COLO668 (cell line): ENCODE measurements at regions not wholly inside any gene's neighbourhood (a gene's known extent, or its start where the extent isn't known, plus 50 kb on each side); places are given as distances from the start of the nearest gene placed in this dataset.

ENCODE experiments used
- DNase-seq: peaks from one replicate; lab custom pipeline; 2025; ENCODE audit not compliant: unreplicated experiment; lab: John Stamatoyannopoulos, UW

- no peak for DNase-seq
These were observed 237.8 kb upstream of the JADE1 start for GRCh38 chr4:128571747-128572146.

- DNase-seq, result no peak
These were observed 239.0 kb upstream of the JADE1 start for GRCh38 chr4:128570387-128570975.

- no peak for DNase-seq
These were observed 242.8 kb upstream of the JADE1 start for GRCh38 chr4:128566693-128567092.

GRCh38 chr4:128565565-128566186 is 243.8 kb upstream of the JADE1 start:
- peak; percentile 24 for DNase-seq

GRCh38 chr4:128565054-128565453 is 244.4 kb upstream of the JADE1 start:
- no peak for DNase-seq

GRCh38 chr4:128564081-128564630 is 245.3 kb upstream of the JADE1 start:
- no peak for DNase-seq

GRCh38 chr4:128560754-128561495 is 248.6 kb upstream of the JADE1 start:
- no peak for DNase-seq

GRCh38 chr4:128558896-128559679 is 250.4 kb upstream of the JADE1 start:
- DNase-seq, result no peak

GRCh38 chr4:128556756-128557155 is 252.7 kb upstream of the JADE1 start:
- DNase-seq, result no peak

GRCh38 chr4:128553686-128554515 is 255.6 kb upstream of the JADE1 start:
- no peak for DNase-seq

GRCh38 chr4:128552586-128552907 is 257.0 kb upstream of the JADE1 start:
- no peak for DNase-seq

- DNase-seq, result no peak
These were observed 258.2 kb upstream of the JADE1 start for GRCh38 chr4:128551280-128551679.

- DNase-seq, result no peak
These were observed 259.4 kb upstream of the JADE1 start for GRCh38 chr4:128550060-128550459.

GRCh38 chr4:128549636-128550035 is 259.9 kb upstream of the JADE1 start:
- no peak for DNase-seq

GRCh38 chr4:128548381-128548780 is 260.8 kb upstream of the PGRMC2 start:
- no peak for DNase-seq

GRCh38 chr4:128544272-128544671 is 256.7 kb upstream of the PGRMC2 start:
- no peak for DNase-seq

GRCh38 chr4:128543696-128544095 is 256.1 kb upstream of the PGRMC2 start:
- DNase-seq, result no peak

GRCh38 chr4:128542047-128542446 is 254.4 kb upstream of the PGRMC2 start:
- DNase-seq, result no peak

GRCh38 chr4:128540122-128540521 is 252.5 kb upstream of the PGRMC2 start:
- DNase-seq, result no peak

GRCh38 chr4:128538111-128538882 is 250.7 kb upstream of the PGRMC2 start:
- no peak for DNase-seq
